Vagina (tissue), 2 donors: ENCODE measurements at regions not wholly inside any gene's neighbourhood (a gene's known extent, or its start where the extent isn't known, plus 50 kb on each side); places are given as distances from the start of the nearest gene placed in this dataset.
A peak's percentile ranks its signal among the peaks of the same experiment; 100 is the strongest.

ENCODE experiments used
- DNase-seq, 2 donors: peaks; one replicate each; pipeline ENCODE4 v3.0.0-alpha.2; 2017; ENCODE audit errors: extremely low spot score in 2 of 2
- H3K27ac ChIP-seq: fragments of 200-600 bp; sonication (generic); one replicate; pipeline ENCODE4 v1.5.1; 2019
- H3K27me3 ChIP-seq: fragments of 200-600 bp; sonication (generic); one replicate; pipeline ENCODE4 v1.5.1; 2019
- H3K36me3 ChIP-seq, 2 donors: fragments of 200-600 bp; sonication (generic); one replicate each; pipeline ENCODE4 v1.5.1; 2017 to 2019
- H3K4me1 ChIP-seq: fragments of 200-600 bp; sonication (generic); one replicate; pipeline ENCODE4 v1.5.1; 2019
- H3K4me3 ChIP-seq, 2 donors: fragments of 200-600 bp; sonication (generic); 1 replicate in 1 of 2; 2 replicates in 1 of 2; pipeline ENCODE4 v1.5.1; 2016 to 2019
- H3K9me3 ChIP-seq: fragments of 200-600 bp; sonication (generic); one replicate; pipeline ENCODE4 v1.5.1; 2019
- POLR2A ChIP-seq, 2 donors: fragments of 450-650 bp; IDR thresholded peaks; one replicate each; pipeline ENCODE4 v1.6.1; 2017; ENCODE audit warnings: antibody characterized with exemption in 2 of 2, mild to moderate bottlenecking in 2 of 2, moderate library complexity in 2 of 2
- POLR2AphosphoS5 ChIP-seq, 2 donors: sonication (generic); formaldehyde crosslinking; IDR thresholded peaks; one replicate each; pipeline ENCODE4 v1.9.0; 2017; ENCODE audit warnings: antibody characterized with exemption in 2 of 2, mild to moderate bottlenecking in 2 of 2, low read depth in 1 of 2; ENCODE audit not compliant: insufficient read depth in 1 of 2
- intact Hi-C: fragments of 100-400 bp; cut with DNase I; formaldehyde crosslinking; loops from one replicate; pipeline ENCODE4 v1.15.1; 2023
- TF ChIP-seq, protein P1 (sequence below), 3 experiments: fragments of 450-650 bp in 2 of 3; fragments of 200-600 bp in 1 of 3; sonication (generic) in 1 of 3; IDR thresholded peaks; one replicate each; pipeline ENCODE4 v1.5.1; 2017 to 2019; ENCODE audit warnings: antibody characterized with exemption in 3 of 3, mild to moderate bottlenecking in 2 of 3, moderate library complexity in 2 of 3

GRCh38 chr9:88800329-88800682 lies 191.0 kb upstream of the S1PR3 start:
- H3K36me3 ChIP-seq = no peaks in the 10 kb centered on the region

GRCh38 chr9:88801214-88801796 lies 190.0 kb upstream of the S1PR3 start:
- Histone ChIP-seq H3K27ac (no peak overlapping the region), H3K4me1 (no peaks in the 10 kb centered on the region), H3K36me3 (no peaks in the 10 kb centered on the region), H3K27me3 (no peaks in the 10 kb centered on the region), H3K9me3 (no peaks in the 10 kb centered on the region), H3K4me3 (no peak overlapping the region)
- intact Hi-C loops = no loop called here
- peak; percentile 47 to 79 for DNase-seq
- TF ChIP-seq, protein P1, sequence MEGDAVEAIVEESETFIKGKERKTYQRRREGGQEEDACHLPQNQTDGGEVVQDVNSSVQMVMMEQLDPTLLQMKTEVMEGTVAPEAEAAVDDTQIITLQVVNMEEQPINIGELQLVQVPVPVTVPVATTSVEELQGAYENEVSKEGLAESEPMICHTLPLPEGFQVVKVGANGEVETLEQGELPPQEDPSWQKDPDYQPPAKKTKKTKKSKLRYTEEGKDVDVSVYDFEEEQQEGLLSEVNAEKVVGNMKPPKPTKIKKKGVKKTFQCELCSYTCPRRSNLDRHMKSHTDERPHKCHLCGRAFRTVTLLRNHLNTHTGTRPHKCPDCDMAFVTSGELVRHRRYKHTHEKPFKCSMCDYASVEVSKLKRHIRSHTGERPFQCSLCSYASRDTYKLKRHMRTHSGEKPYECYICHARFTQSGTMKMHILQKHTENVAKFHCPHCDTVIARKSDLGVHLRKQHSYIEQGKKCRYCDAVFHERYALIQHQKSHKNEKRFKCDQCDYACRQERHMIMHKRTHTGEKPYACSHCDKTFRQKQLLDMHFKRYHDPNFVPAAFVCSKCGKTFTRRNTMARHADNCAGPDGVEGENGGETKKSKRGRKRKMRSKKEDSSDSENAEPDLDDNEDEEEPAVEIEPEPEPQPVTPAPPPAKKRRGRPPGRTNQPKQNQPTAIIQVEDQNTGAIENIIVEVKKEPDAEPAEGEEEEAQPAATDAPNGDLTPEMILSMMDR (IDR thresholded peaks at IDR 0.05) = no peak
- TF ChIP-seq POLR2A (IDR thresholded peaks at IDR 0.05) (no peak), POLR2AphosphoS5 (IDR thresholded peaks at IDR 0.05; ENCODE audit: insufficient read depth in 1 of 2, low read depth in 1 of 2) (no peak)

More at GRCh38 chr9:88800329-88800682, 191.0 kb upstream of the S1PR3 start:
- Histone ChIP-seq H3K27me3 (no peaks in the 10 kb centered on the region), H3K9me3 (no peaks in the 10 kb centered on the region), H3K4me1 (no peaks in the 10 kb centered on the region), H3K27ac (no peak overlapping the region), H3K4me3 (no peak overlapping the region)
- no peak for DNase-seq
- TF ChIP-seq, protein P1 (IDR thresholded peaks at IDR 0.05) = no peak
- TF ChIP-seq POLR2AphosphoS5 (IDR thresholded peaks at IDR 0.05; ENCODE audit: insufficient read depth in 1 of 2, low read depth in 1 of 2) (no peak), POLR2A (IDR thresholded peaks at IDR 0.05) (no peak)
- intact Hi-C loops = no loop called here

- no peaks in the 10 kb centered on the region for H3K27me3 ChIP-seq
- TF ChIP-seq, protein P1 (IDR thresholded peaks at IDR 0.05) = no peak
- TF ChIP-seq POLR2A (IDR thresholded peaks at IDR 0.05) = no peak
- no peak for TF ChIP-seq POLR2AphosphoS5 (IDR thresholded peaks at IDR 0.05; ENCODE audit: insufficient read depth in 1 of 2, low read depth in 1 of 2)
- no peak overlapping the region for H3K27ac ChIP-seq
- no peaks in the 10 kb centered on the region for H3K9me3 ChIP-seq
- no peak overlapping the region for H3K4me3 ChIP-seq
- peak; percentile 20 to 92 for DNase-seq
- no peaks in the 10 kb centered on the region for H3K4me1 ChIP-seq
- intact Hi-C loops = no loop called here
- H3K36me3 ChIP-seq = no peaks in the 10 kb centered on the region
These were observed 188.7 kb upstream of the S1PR3 start for GRCh38 chr9:88802533-88802932.

DNA sequence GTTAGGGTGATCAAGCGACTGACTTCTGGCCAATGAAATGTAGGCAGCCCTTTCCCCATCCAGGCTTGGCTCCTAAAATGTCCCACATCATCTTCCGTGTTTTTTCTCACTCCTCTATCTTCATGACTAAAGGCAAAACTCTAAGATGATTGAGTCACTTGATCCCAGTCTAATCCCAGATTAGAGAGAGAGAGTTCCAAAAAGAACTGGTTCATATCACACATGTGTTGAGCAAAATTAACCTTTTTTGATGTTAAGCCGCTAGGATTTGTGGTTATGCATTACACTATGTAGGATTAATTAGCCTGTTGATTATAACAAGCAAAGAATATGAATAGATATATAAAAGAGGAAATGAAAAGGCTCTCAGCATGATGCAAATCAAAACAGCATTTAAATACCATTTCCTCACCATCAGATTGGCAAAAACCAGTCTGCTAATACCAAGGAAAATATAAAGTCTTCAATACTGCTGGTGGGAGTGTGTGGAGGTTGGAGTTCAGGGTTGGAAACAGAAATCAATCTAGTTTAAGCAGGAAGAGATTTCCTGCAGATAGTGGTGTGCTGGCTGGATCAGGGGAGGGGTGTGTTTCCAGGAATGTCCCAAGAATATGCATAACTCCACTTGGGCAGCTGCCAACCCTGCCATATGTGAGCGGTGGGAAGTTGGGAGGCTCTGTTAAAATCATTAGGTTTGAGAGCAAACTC lies 187.6 kb upstream of the S1PR3 start:
- no peaks in the 10 kb centered on the region for H3K36me3 ChIP-seq
- H3K4me1 ChIP-seq = no peaks in the 10 kb centered on the region
- intact Hi-C loops = no loop called here
- no peak overlapping the region for H3K27ac ChIP-seq
- peak; percentile 27 to 34 for DNase-seq
- TF ChIP-seq POLR2A (IDR thresholded peaks at IDR 0.05) (no peak), POLR2AphosphoS5 (IDR thresholded peaks at IDR 0.05; ENCODE audit: insufficient read depth in 1 of 2, low read depth in 1 of 2) (no peak)
- TF ChIP-seq, protein P1 (IDR thresholded peaks at IDR 0.05) = no peak
- H3K4me3 ChIP-seq = no peak overlapping the region
- no peaks in the 10 kb centered on the region for H3K9me3 ChIP-seq
- H3K27me3 ChIP-seq = no peaks in the 10 kb centered on the region

DNA sequence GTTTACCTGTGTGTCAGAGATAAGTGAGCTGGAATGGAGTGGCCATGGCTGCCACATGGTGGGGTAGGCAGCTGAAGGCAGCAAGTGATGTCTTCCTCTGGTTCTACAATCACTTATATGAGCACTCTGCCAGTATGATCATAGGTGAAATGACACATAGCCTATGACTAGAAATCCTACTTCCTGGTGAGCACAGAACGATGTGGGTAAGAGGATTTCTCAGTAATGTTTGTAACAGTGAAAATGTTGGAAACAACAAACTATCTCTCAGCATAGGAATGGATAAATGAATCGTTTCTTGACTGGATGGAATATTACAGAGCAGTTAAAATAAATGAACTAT lies 187.0 kb upstream of the S1PR3 start:
- intact Hi-C loops = no loop called here
- no peak overlapping the region for H3K4me3 ChIP-seq
- no peaks in the 10 kb centered on the region for H3K36me3 ChIP-seq
- no peaks in the 10 kb centered on the region for H3K27me3 ChIP-seq
- H3K4me1 ChIP-seq = no peaks in the 10 kb centered on the region
- TF ChIP-seq POLR2AphosphoS5 (IDR thresholded peaks at IDR 0.05; ENCODE audit: insufficient read depth in 1 of 2, low read depth in 1 of 2) (no peak), POLR2A (IDR thresholded peaks at IDR 0.05) (no peak)
- TF ChIP-seq, protein P1 (IDR thresholded peaks at IDR 0.05) = no peak
- no peak overlapping the region for H3K27ac ChIP-seq
- DNase-seq = no peak
- no peaks in the 10 kb centered on the region for H3K9me3 ChIP-seq
